HG03060 (cell line): ENCODE measurements at regions not wholly inside any gene's neighbourhood (a gene's known extent, or its start where the extent isn't known, plus 50 kb on each side); places are given as distances from the start of the nearest gene placed in this dataset.
"Not testable (repeated sequence)": the region's sequence is repeated elsewhere in the genome, so short reads cannot be mapped to it uniquely, and the experiment has no call there.

Experiments
- ATAC-seq: cut with Tn5 transposase; IDR thresholded peaks from one replicate; pipeline ENCODE4 v1.9.1; 2021; ENCODE audit warnings: low read depth, moderate number of reproducible peaks; ENCODE audit not compliant: unreplicated experiment

GRCh38 chr12:20004952-20005351 lies 363.4 kb upstream of the PDE3A start:
- no peak for ATAC-seq

- no peak for ATAC-seq
Observed at GRCh38 chr12:20006871-20007730, 361.2 kb upstream of the PDE3A start.

- not testable (repeated sequence) for ATAC-seq
Observed at GRCh38 chr12:20009965-20010364, 358.4 kb upstream of the PDE3A start.

GRCh38 chr12:20011200-20011599 lies 357.1 kb upstream of the PDE3A start:
- ATAC-seq, result no peak

GRCh38 chr12:20017802-20018201 lies 350.5 kb upstream of the PDE3A start:
- ATAC-seq, result no peak

- ATAC-seq, result no peak
Observed at GRCh38 chr12:20018406-20018805, 349.9 kb upstream of the PDE3A start.

GRCh38 chr12:20024194-20024593 lies 344.1 kb upstream of the PDE3A start:
- ATAC-seq, result no peak

GRCh38 chr12:20028033-20028432 lies 340.3 kb upstream of the PDE3A start:
- no peak for ATAC-seq

GRCh38 chr12:20030826-20031225 lies 337.5 kb upstream of the PDE3A start:
- ATAC-seq, result no peak

- ATAC-seq, result no peak
Observed at GRCh38 chr12:20039562-20039961, 328.8 kb upstream of the PDE3A start.

GRCh38 chr12:20040184-20040583 lies 328.2 kb upstream of the PDE3A start:
- ATAC-seq, result no peak

- ATAC-seq, result no peak
Observed at GRCh38 chr12:20040831-20041230, 327.5 kb upstream of the PDE3A start.

- no peak for ATAC-seq
Observed at GRCh38 chr12:20044351-20044750, 324.0 kb upstream of the PDE3A start.

- no peak for ATAC-seq
Observed at GRCh38 chr12:20044846-20045245, 323.5 kb upstream of the PDE3A start.

- no peak for ATAC-seq
Observed at GRCh38 chr12:20047901-20048300, 320.4 kb upstream of the PDE3A start.

GRCh38 chr12:20050221-20050620 lies 318.1 kb upstream of the PDE3A start:
- ATAC-seq, result no peak

GRCh38 chr12:20053782-20054181 lies 314.6 kb upstream of the PDE3A start:
- ATAC-seq, result no peak

- ATAC-seq, result no peak
Observed at GRCh38 chr12:20055856-20056255, 312.5 kb upstream of the PDE3A start.

- ATAC-seq, result no peak
Observed at GRCh38 chr12:20057398-20057797, 310.9 kb upstream of the PDE3A start.

- no peak for ATAC-seq
Observed at GRCh38 chr12:20063116-20063515, 305.2 kb upstream of the PDE3A start.

GRCh38 chr12:20077618-20078017 lies 290.7 kb upstream of the PDE3A start:
- ATAC-seq, result no peak

- no peak for ATAC-seq
Observed at GRCh38 chr12:20089077-20089476, 279.3 kb upstream of the PDE3A start.
